ENCODE measurements at regions not wholly inside any gene's neighbourhood (a gene's known extent, or its start where the extent isn't known, plus 50 kb on each side); places are given as distances from the start of the nearest gene placed in this dataset.

- TF ChIP-seq CTCF (IDR thresholded peaks at IDR 0.05) (no peak), POLR2AphosphoS5 (IDR thresholded peaks at IDR 0.05) (no peak), POLR2A (IDR thresholded peaks at IDR 0.05) (no peak)
These were observed 402.4 kb downstream of the KCNRG start for GRCh38 chr13:50417597-50417996.
